Stimulated activated CD4-positive, alpha-beta T cell treated with anti-CD3 and anti-CD28 coated beads, Interleukin-1b, Interleukin-23, amount 100 ng/mL, for 1 hour (primary cell): ENCODE measurements at regions not wholly inside any gene's neighbourhood (a gene's known extent, or its start where the extent isn't known, plus 50 kb on each side); places are given as distances from the start of the nearest gene placed in this dataset.
"Not testable (repeated sequence)": the region's sequence is repeated elsewhere in the genome, so short reads cannot be mapped to it uniquely, and the experiment has no call there.

Experiments
- DNase-seq, 2 donors: peaks; one replicate each; pipeline ENCODE4 v3.0.0-alpha.2; 2020; ENCODE audit warnings: low read depth in 2 of 2

DNA sequence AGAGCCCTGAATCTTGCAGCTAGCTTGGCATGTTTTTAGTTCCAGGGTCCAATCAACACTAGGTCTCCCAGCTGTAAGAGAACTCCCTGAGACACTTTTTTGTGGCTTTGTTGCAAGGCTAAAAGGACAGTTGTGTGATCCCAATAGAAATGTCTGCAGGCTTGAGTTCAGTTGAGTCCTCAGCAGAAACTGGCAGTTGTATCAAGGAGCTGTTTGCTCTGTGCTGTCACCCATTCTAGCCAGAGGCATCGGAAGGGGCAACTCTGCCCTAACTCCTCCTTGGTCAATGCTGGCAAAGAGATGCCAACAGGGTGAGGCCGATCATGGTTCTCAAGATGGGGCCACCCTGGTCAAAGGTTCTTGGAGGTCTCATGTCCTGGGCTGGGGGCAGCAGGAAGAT is 224.1 kb downstream of the BUB3 start:
- DNase-seq: no peak

- DNase-seq: no peak
Observed at GRCh38 chr10:123379156-123379555, 225.0 kb downstream of the BUB3 start.

- DNase-seq: no peak
Observed at GRCh38 chr10:123380491-123381085, 226.4 kb downstream of the BUB3 start.

GRCh38 chr10:123381224-123381623 is 227.0 kb downstream of the BUB3 start:
- DNase-seq: no peak

DNA sequence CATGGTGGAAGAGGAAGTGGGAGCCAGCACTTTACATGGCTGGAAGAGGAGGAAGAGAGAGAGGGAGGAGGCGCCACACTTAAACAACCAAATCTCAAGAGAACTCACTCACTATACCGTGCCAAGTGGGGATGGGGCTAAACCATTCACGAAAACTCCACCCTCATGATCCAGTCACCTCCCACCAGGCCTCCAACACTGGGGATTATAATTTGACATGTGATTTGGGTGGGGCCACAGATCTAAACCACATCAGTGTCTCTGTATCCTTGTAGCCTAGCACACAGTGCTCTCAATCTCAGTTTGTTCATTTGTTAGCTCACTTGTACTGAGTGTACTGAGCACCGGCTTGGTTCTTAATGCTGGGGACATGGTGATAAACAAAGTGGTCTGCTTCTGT is 228.3 kb downstream of the BUB3 start:
- no peak for DNase-seq

GRCh38 chr10:123385508-123386080 is 231.4 kb downstream of the BUB3 start:
- no peak for DNase-seq

DNA sequence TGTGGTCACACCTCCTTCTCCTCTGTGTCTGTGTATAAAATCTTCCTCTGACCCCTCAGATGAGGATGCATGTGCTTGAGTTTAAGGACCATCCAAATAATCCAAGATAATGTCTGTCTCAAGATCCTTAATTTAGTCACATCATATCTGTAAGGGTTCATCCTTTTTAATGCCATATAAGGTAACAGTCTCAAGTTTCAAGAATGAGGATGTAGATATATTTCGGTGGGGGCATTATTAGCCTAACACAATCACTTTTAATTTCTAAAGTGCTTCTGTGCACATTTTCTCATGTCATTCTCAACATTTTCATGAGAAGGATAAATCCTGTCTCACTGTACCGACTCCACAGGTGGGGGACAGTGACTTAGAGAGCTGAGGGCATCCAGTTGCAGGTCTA is 235.3 kb downstream of the BUB3 start:
- DNase-seq: no peak

DNA sequence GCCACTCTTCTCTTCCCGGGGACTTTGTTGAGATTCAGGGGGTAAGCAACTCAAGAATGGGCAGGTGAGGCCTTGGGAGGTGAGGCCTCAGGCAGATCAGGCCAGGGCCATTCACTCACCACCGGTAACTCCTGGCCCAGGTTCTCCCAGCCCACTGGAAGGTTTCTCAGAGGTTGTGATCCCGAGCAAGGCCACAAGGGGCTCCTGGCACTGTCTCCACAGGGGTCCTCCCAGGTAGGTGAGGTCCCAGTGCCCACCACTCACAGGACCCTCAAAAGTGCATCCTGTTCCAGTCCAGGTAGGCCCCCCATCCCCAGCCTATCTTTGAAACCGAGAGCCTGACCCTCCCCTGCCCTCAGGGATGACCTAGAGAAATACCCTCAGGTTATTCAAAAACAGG is 236.1 kb downstream of the BUB3 start:
- no peak for DNase-seq

DNA sequence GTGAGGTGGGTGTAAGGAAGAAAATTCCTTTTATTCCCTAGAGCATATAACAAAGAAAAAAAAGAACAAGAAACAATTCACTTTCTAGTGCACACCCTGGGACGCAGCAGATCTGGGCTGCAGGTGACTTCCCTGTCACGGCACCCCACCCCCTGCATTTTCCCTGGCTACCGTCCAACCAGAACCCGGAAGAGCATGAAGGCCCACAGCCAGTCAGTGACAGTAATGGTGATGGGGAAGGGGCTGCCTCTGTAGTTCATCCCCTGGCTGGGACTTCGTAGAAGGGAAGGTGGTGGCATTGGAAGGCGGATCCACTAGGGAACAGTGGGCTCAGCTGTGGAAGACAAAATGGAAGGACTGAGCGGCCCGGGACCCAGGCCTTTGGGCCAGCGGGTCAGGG is 236.7 kb downstream of the BUB3 start:
- no peak for DNase-seq

- DNase-seq: no peak
Observed at GRCh38 chr10:123391275-123392028, 237.2 kb downstream of the BUB3 start.

DNA sequence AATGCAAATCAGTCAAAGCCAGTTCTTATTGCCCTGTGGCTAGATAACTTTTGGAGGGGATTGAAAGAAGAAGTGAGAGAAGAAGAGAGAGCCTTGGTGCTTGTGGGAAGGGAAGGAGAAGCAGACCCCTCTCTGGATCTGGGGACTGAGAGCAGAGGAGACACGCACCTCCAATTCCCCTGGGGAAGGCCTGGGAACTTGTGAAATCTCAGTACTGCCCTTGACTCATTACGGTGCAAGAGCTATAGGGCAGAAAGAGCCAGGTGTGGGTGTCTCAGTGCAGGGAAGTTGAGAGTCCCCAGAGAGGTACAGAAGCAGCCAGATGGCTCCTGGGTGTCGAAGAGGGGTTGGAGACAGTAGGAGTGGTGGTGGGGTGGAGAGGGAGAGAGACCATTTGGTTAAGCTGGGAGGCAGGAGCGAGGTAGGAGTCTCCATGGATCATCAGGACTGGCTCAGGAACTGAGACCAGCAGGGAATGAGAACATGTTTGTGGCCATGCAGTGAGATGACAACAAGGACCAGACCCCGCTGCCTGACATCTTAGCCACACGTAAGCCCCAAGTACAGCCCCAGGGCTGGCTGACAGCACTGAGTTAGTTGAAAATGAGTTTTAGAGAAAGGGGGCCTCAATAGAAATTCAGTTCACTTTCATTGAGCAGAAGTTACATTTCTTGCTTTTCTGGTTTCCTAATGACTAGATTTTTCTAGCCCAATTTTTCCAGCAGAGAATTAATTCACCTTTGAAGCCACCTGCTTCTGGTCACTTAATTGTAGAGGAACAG is 238.2 kb downstream of the BUB3 start:
- DNase-seq: no peak

GRCh38 chr10:123393170-123393569 is 239.0 kb downstream of the BUB3 start:
- no peak for DNase-seq

DNA sequence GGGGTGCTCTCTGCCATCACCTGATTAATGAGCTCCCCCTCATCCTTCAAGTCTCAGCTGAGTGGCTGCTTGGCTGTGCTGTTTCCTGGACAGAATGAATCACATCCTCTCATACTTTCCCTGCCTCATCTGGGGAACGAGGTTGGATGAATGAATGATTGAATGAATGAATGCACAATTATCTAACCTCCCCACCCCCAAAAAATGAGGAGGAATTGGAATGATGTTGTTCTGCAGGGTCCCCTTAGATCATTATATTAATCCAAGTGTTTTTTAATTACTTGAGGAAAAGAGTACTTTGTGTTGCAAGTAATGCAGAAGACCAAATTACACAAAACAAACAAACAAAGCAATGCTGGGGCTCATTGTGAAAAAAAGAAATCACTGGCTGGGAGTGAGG is 240.2 kb downstream of the BUB3 start:
- no peak for DNase-seq

- not testable (repeated sequence) for DNase-seq
Observed at GRCh38 chr10:123395234-123395633, 241.0 kb downstream of the BUB3 start.

DNA sequence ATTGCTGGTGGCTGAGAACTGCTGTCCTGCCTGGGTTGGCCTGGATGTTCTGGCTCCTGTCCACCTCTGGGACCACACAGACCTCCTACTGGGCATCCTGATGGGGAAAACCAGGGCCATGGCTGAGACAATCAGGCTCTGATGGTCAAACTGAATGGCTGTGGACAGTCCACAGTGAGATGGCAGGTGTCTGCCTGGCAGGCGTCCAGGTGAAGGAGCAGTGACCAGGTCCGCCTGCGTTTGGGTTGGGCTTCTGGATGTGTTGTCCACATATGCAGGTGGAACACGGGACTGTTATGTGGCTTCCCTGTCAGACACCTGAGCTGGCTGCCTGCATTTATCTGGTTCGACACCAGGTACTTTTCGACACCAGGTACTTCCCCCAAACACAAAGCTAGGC is 241.7 kb downstream of the BUB3 start:
- DNase-seq: no peak

GRCh38 chr10:123398180-123398591 is 244.0 kb downstream of the BUB3 start:
- DNase-seq: no peak

DNA sequence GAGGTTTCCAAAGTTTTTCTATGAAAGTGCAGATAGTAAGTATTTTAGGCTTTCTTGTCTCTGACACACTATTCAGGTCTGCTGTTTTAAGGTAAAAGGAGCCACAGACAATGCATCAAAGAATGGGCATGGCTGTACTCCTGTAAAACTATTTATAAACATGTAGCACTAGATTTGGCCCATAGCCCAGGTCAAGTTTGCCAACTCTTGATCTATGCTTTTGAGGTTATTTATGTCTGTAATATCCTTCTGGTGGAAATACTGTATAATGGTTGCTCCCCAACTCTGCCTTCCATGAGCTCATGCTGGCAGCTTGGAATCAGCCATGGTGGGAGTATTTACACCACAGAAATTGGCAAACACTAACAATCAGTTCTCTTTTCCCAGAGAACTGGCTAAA is 244.6 kb downstream of the BUB3 start:
- no peak for DNase-seq

DNA sequence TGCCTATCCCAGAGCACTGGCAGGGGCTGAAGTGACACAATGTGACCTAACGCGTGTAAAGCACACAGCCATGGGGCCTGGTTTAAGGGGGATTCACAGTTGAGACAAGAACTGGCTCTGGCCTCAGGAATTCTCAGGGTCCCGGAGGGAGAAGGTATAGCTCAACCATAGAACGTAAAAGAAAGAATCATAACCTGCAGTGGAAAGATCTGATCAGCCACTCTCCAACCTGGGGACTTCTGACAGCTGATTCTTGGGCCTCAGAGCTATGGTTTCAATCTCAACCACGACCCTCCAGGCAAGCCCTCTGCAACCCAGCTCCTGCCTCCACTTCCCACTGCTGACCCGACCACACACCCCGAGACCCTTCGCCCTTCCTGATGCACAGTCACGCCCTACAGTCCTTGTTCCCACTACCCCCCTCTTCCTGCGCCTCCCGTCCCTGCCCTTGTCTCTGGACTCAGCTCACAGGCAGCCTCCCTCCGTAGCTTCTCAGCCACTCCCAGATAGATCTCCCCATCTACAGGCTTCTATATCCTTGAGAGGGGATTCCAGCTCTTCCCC is 245.2 kb downstream of the BUB3 start:
- no peak for DNase-seq

GRCh38 chr10:123402021-123402420 is 247.8 kb downstream of the BUB3 start:
- no peak for DNase-seq

DNA sequence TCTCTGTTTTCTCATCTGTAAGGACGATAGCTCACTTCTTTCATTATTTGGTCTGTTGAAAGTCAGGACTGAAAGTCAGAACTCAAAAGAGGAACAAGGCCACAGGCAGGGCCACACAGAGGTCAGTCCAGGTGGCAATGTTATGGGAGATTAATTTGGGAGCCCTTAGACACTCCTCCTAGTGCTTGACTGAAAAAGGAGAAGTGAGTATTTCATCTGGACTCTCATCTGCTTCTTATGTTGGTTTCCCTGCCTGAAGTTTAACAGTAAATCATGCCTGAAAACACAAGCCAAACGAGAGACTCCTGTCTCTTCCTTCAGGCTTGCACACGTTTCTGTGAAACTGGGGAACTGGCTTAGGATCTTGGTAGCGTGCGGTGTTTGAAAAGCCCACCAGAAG is 248.5 kb downstream of the BUB3 start:
- DNase-seq: no peak

GRCh38 chr10:123404357-123404756 is 250.2 kb downstream of the BUB3 start:
- no peak for DNase-seq

- DNase-seq: no peak
Observed at GRCh38 chr10:123408660-123409059, 254.5 kb downstream of the BUB3 start.
